Activated CD4-positive, alpha-beta T cell treated with anti-CD3 and anti-CD28 coated beads for 36 hours (primary cell): ENCODE measurements at regions not wholly inside any gene's neighbourhood (a gene's known extent, or its start where the extent isn't known, plus 50 kb on each side); places are given as distances from the start of the nearest gene placed in this dataset.

Experiments
- ATAC-seq: fragments of 200-7000 bp; cut with Tn5 transposase; one replicate; pipeline ENCODE4 v1.10.0; 2021; ENCODE audit warnings: mild to moderate bottlenecking, moderate library complexity
- CTCF ChIA-PET: fragments of 350-600 bp; sonication (Branson Sonifier 250); formaldehyde crosslinking; loops from one replicate; lab custom pipeline; 2021; ENCODE audit warnings: antibody characterized with exemption; lab: Charles Lee
- POLR2A ChIA-PET: fragments of 350-600 bp; sonication (Branson Sonifier 250); formaldehyde crosslinking; loops from one replicate; lab custom pipeline; 2021; ENCODE audit warnings: antibody characterized with exemption, inconsistent platforms; lab: Charles Lee
- DNase-seq: peaks from one replicate; pipeline ENCODE4 v3.0.0-alpha.2; 2020
- H3K27ac Mint-ChIP-seq: one replicate; pipeline ENCODE4 v1.8.0; 2021; ENCODE audit warnings: mixed read lengths
- H3K27me3 Mint-ChIP-seq: one replicate; pipeline ENCODE4 v1.8.0; 2021; ENCODE audit warnings: mixed read lengths
- H3K36me3 Mint-ChIP-seq: one replicate; pipeline ENCODE4 v1.8.0; 2021; ENCODE audit warnings: low read depth, mixed read lengths
- H3K4me1 Mint-ChIP-seq: one replicate; pipeline ENCODE4 v1.8.0; 2021; ENCODE audit warnings: mixed read lengths
- H3K4me3 Mint-ChIP-seq: one replicate; pipeline ENCODE4 v1.8.0; 2021; ENCODE audit warnings: mild to moderate bottlenecking, moderate library complexity, mixed read lengths
- H3K9me3 Mint-ChIP-seq: one replicate; pipeline ENCODE4 v1.8.0; 2021; ENCODE audit warnings: low read depth, mixed read lengths
- intact Hi-C, 2 experiments: fragments of 100-400 bp; cut with DNase I in 1 of 2; cut with micrococcal nuclease in 1 of 2; formaldehyde crosslinking; loops; one replicate each; pipeline versions ENCODE4 v1.14.2 to v1.15.1; 2022 to 2024; cut with DNase I, micrococcal nuclease

GRCh38 chr4:19756661-19757060 is 495.0 kb upstream of the SLIT2 start:
- ChIA-PET POLR2A (no interaction called here), CTCF (interaction anchor here (1.6 kb wide), 1 partner anchor 10 kb away, joined by 3 read pairs; no protein-coding TSS in a partner anchor)
- no peaks in the 10 kb centered on the region for H3K36me3 Mint-ChIP-seq
- peaks cover 7% of the 10 kb centered on the region for H3K9me3 Mint-ChIP-seq
- no peaks in the 10 kb centered on the region for H3K27me3 Mint-ChIP-seq
- DNase-seq (no peak), ATAC-seq (no peak)
- intact Hi-C loops = no loop called here
- H3K27ac Mint-ChIP-seq = no peak overlapping the region
- no peak overlapping the region for H3K4me3 Mint-ChIP-seq
- H3K4me1 Mint-ChIP-seq = no peaks in the 10 kb centered on the region

GRCh38 chr4:19752599-19752998 is 499.1 kb upstream of the SLIT2 start:
- DNase-seq = no peak
- POLR2A ChIA-PET = no interaction called here
- ATAC-seq = no peak
- CTCF ChIA-PET = no interaction called here
- H3K27me3 Mint-ChIP-seq = no peaks in the 10 kb centered on the region
- peaks cover 9% of the 10 kb centered on the region for H3K9me3 Mint-ChIP-seq
- no peaks in the 10 kb centered on the region for H3K4me1 Mint-ChIP-seq
- intact Hi-C loops = no loop called here
- H3K27ac Mint-ChIP-seq = no peak overlapping the region
- H3K4me3 Mint-ChIP-seq = no peak overlapping the region
- H3K36me3 Mint-ChIP-seq = no peaks in the 10 kb centered on the region

GRCh38 chr4:19748519-19749479 is 502.9 kb upstream of the SLIT2 start:
- Mint-ChIP-seq H3K4me3 (no peak overlapping the region), H3K27me3 (no peaks in the 10 kb centered on the region), H3K9me3 (peaks cover 7% of the 10 kb centered on the region), H3K4me1 (no peaks in the 10 kb centered on the region), H3K36me3 (no peaks in the 10 kb centered on the region), H3K27ac (no peak overlapping the region)
- ChIA-PET POLR2A (no interaction called here), CTCF (interaction anchor here (0.5 kb wide), 1 partner anchor 34 kb away, joined by 3 read pairs; no protein-coding TSS in a partner anchor)
- no peak for ATAC-seq
- intact Hi-C loops = no loop called here
- no peak for DNase-seq

GRCh38 chr4:19746377-19746776 is 505.3 kb upstream of the SLIT2 start:
- peaks cover 6% of the 10 kb centered on the region for H3K9me3 Mint-ChIP-seq
- no peak for ATAC-seq
- POLR2A ChIA-PET = no interaction called here
- CTCF ChIA-PET = no interaction called here
- no peak overlapping the region for H3K4me3 Mint-ChIP-seq
- no peak for DNase-seq
- intact Hi-C loops = no loop called here
- no peaks in the 10 kb centered on the region for H3K4me1 Mint-ChIP-seq
- H3K27me3 Mint-ChIP-seq = no peaks in the 10 kb centered on the region
- no peak overlapping the region for H3K27ac Mint-ChIP-seq
- no peaks in the 10 kb centered on the region for H3K36me3 Mint-ChIP-seq

- no peak for ATAC-seq
- no peaks in the 10 kb centered on the region for H3K4me1 Mint-ChIP-seq
- H3K27ac Mint-ChIP-seq = no peak overlapping the region
- no peaks in the 10 kb centered on the region for H3K36me3 Mint-ChIP-seq
- no peak overlapping the region for H3K4me3 Mint-ChIP-seq
- no peaks in the 10 kb centered on the region for H3K27me3 Mint-ChIP-seq
- CTCF ChIA-PET = interaction anchor here (1.2 kb wide), 1 partner anchor 27 kb away, joined by 3 read pairs; no protein-coding TSS in a partner anchor
- POLR2A ChIA-PET = no interaction called here
- intact Hi-C loops = no loop called here
- H3K9me3 Mint-ChIP-seq = peaks cover 5% of the 10 kb centered on the region
- DNase-seq = no peak
Measured at GRCh38 chr4:19743115-19743638, 508.5 kb upstream of the SLIT2 start.

- ChIA-PET CTCF (no interaction called here), POLR2A (no interaction called here)
- no peaks in the 10 kb centered on the region for H3K36me3 Mint-ChIP-seq
- H3K27me3 Mint-ChIP-seq = no peaks in the 10 kb centered on the region
- ATAC-seq = no peak
- H3K4me3 Mint-ChIP-seq = no peak overlapping the region
- intact Hi-C loops = no loop called here
- no peak overlapping the region for H3K27ac Mint-ChIP-seq
- H3K9me3 Mint-ChIP-seq = peaks cover 4% of the 10 kb centered on the region
- no peaks in the 10 kb centered on the region for H3K4me1 Mint-ChIP-seq
- DNase-seq = no peak
Measured at GRCh38 chr4:19739101-19739651, 512.5 kb upstream of the SLIT2 start.

- Mint-ChIP-seq H3K27ac (no peak overlapping the region), H3K4me1 (no peaks in the 10 kb centered on the region), H3K9me3 (peaks cover 6% of the 10 kb centered on the region), H3K27me3 (no peaks in the 10 kb centered on the region), H3K4me3 (no peak overlapping the region), H3K36me3 (no peaks in the 10 kb centered on the region)
- intact Hi-C loops = no loop called here
- no peak for ATAC-seq
- POLR2A ChIA-PET = no interaction called here
- no peak for DNase-seq
- CTCF ChIA-PET = no interaction called here
Measured at GRCh38 chr4:19736968-19737756, 514.5 kb upstream of the SLIT2 start.

GRCh38 chr4:19735012-19735411 is 516.7 kb upstream of the SLIT2 start:
- intact Hi-C loops = no loop called here
- ChIA-PET CTCF (interaction anchor here (1.0 kb wide), 1 partner anchor 285 kb away, joined by 3 read pairs; no protein-coding TSS in a partner anchor), POLR2A (no interaction called here)
- no peak for ATAC-seq
- peaks cover 5% of the 10 kb centered on the region for H3K4me1 Mint-ChIP-seq
- peaks cover 5% of the 10 kb centered on the region for H3K9me3 Mint-ChIP-seq
- no peak for DNase-seq
- no peak overlapping the region for H3K27ac Mint-ChIP-seq
- no peaks in the 10 kb centered on the region for H3K27me3 Mint-ChIP-seq
- no peaks in the 10 kb centered on the region for H3K36me3 Mint-ChIP-seq
- H3K4me3 Mint-ChIP-seq = no peak overlapping the region

GRCh38 chr4:19729886-19730651 is 521.6 kb upstream of the SLIT2 start:
- Mint-ChIP-seq H3K27me3 (no peaks in the 10 kb centered on the region), H3K9me3 (peaks cover 3% of the 10 kb centered on the region), H3K4me3 (no peak overlapping the region), H3K36me3 (no peaks in the 10 kb centered on the region), H3K27ac (no peak overlapping the region), H3K4me1 (peaks cover 10% of the 10 kb centered on the region)
- CTCF ChIA-PET = no interaction called here
- intact Hi-C loops = no loop called here
- DNase-seq = peak; percentile 5
- no peak for ATAC-seq
- POLR2A ChIA-PET = no interaction called here

- no peak overlapping the region for H3K27ac Mint-ChIP-seq
- H3K36me3 Mint-ChIP-seq = no peaks in the 10 kb centered on the region
- ChIA-PET CTCF (no interaction called here), POLR2A (no interaction called here)
- intact Hi-C loops = no loop called here
- no peaks in the 10 kb centered on the region for H3K9me3 Mint-ChIP-seq
- no peak for ATAC-seq
- peaks cover 10% of the 10 kb centered on the region for H3K4me1 Mint-ChIP-seq
- no peaks in the 10 kb centered on the region for H3K27me3 Mint-ChIP-seq
- DNase-seq = no peak
- H3K4me3 Mint-ChIP-seq = no peak overlapping the region
Measured at GRCh38 chr4:19728773-19729172, 522.9 kb upstream of the SLIT2 start.

- ChIA-PET CTCF (no interaction called here), POLR2A (no interaction called here)
- no peak overlapping the region for H3K4me3 Mint-ChIP-seq
- H3K27ac Mint-ChIP-seq = no peak overlapping the region
- DNase-seq (no peak), ATAC-seq (no peak)
- H3K27me3 Mint-ChIP-seq = no peaks in the 10 kb centered on the region
- H3K36me3 Mint-ChIP-seq = no peaks in the 10 kb centered on the region
- peaks cover 10% of the 10 kb centered on the region for H3K4me1 Mint-ChIP-seq
- no peaks in the 10 kb centered on the region for H3K9me3 Mint-ChIP-seq
- intact Hi-C loops = no loop called here
Measured at GRCh38 chr4:19727141-19727540, 524.6 kb upstream of the SLIT2 start.
